Lower leg skin (tissue), 4 donors: ENCODE measurements at regions not wholly inside any gene's neighbourhood (a gene's known extent, or its start where the extent isn't known, plus 50 kb on each side); places are given as distances from the start of the nearest gene placed in this dataset.

Experiments
- DNase-seq, 2 donors: peaks; one replicate each; pipeline ENCODE4 v3.0.0-alpha.2; 2019; ENCODE audit warnings: low spot score in 2 of 2
- H3K4me3 ChIP-seq: fragments of 200-600 bp; sonication (generic); 2 replicates; pipeline ENCODE4 v1.5.1; 2017; ENCODE audit warnings: mild to moderate bottlenecking, low read depth; ENCODE audit not compliant: poor library complexity, severe bottlenecking
- POLR2A ChIP-seq, 2 donors: fragments of 450-650 bp; IDR thresholded peaks; one replicate each; pipeline ENCODE4 v1.6.1; 2016 to 2017; ENCODE audit warnings: antibody characterized with exemption in 2 of 2, mild to moderate bottlenecking in 1 of 2, moderate library complexity in 1 of 2
- WGBS, 2 donors: methylation state at CpG; one replicate each; pipeline ENCODE4 v1.1.5; 2018; 5-methylcytosine and 5-hydroxymethylcytosine counted together
- intact Hi-C: fragments of 100-400 bp; cut with DNase I; formaldehyde crosslinking; loops from one replicate; pipeline ENCODE4 v1.15.0; 2023; ENCODE audit warnings: low total_unique reads
- TF ChIP-seq, protein P1 (sequence below), 3 donors: fragments of 450-650 bp; IDR thresholded peaks; one replicate each; pipeline ENCODE4 v1.5.1; 2016; ENCODE audit warnings: antibody characterized with exemption in 3 of 3, mild to moderate bottlenecking in 3 of 3, moderate library complexity in 2 of 3

DNA sequence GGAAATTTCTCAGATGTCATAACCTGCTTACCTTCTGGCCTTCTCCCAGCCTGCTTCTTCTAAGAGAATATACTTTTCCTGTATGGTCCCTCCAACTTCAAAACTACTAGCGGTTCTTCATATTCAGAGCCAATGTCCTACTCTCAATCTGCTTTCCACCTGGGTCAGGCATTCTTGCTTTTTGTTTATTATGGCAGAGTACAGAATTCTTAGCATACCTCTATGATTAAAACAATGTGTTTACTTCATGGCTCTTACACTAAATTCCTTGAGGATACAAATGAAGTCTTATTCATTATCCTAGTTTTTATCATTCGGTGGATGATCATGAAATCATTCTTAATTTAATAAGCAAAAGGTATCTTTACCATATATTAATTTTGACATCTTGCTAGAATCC, 484.2 kb upstream of the SLITRK1 start:
- TF ChIP-seq, protein P1, sequence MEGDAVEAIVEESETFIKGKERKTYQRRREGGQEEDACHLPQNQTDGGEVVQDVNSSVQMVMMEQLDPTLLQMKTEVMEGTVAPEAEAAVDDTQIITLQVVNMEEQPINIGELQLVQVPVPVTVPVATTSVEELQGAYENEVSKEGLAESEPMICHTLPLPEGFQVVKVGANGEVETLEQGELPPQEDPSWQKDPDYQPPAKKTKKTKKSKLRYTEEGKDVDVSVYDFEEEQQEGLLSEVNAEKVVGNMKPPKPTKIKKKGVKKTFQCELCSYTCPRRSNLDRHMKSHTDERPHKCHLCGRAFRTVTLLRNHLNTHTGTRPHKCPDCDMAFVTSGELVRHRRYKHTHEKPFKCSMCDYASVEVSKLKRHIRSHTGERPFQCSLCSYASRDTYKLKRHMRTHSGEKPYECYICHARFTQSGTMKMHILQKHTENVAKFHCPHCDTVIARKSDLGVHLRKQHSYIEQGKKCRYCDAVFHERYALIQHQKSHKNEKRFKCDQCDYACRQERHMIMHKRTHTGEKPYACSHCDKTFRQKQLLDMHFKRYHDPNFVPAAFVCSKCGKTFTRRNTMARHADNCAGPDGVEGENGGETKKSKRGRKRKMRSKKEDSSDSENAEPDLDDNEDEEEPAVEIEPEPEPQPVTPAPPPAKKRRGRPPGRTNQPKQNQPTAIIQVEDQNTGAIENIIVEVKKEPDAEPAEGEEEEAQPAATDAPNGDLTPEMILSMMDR (IDR thresholded peaks at IDR 0.05) = no peak
- no peak for TF ChIP-seq POLR2A (IDR thresholded peaks at IDR 0.05)
- DNase-seq = no peak
- H3K4me3 ChIP-seq = no peak overlapping the region
- WGBS, 2 donors = 53 to 64% methylated on average over 2 of the region's 2 CpGs
- intact Hi-C loops = no loop called here

GRCh38 chr13:84362777-84363176, 480.5 kb upstream of the SLITRK1 start:
- WGBS, 2 donors = 47 to 55% methylated on average over 3 of the region's 3 CpGs
- TF ChIP-seq, protein P1 (IDR thresholded peaks at IDR 0.05) = no peak
- DNase-seq = no peak
- no peak overlapping the region for H3K4me3 ChIP-seq
- intact Hi-C loops = no loop called here

DNA sequence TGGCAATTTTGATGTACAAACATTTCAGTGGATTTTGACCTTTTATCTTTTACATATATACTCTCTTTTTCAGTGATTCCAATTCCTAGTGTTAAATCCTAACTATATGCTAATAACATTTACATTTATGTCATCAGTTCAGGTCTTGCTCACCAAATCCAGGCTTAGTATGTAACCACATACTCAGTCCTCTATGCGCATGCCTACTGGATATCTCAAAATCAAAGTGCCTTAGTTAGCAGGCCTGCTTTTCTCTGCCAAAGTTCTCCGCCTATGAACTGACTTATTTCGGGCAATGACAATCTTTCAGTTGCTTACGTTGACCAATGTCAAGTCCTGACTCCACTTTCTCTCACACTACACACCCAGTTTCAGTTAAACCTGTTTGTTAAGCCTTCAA, 478.5 kb upstream of the SLITRK1 start:
- intact Hi-C loops = no loop called here
- DNase-seq = no peak
- WGBS, 2 donors = 89 to 93% methylated on average over 4 of the region's 4 CpGs
- TF ChIP-seq, protein P1 (IDR thresholded peaks at IDR 0.05) = no peak
- TF ChIP-seq POLR2A (IDR thresholded peaks at IDR 0.05) = no peak
- H3K4me3 ChIP-seq = no peak overlapping the region

- no peak for DNase-seq
- intact Hi-C loops = no loop called here
- 88 to 89% methylated on average over 4 of the region's 4 CpGs for WGBS, 2 donors
- H3K4me3 ChIP-seq = no peak overlapping the region
- TF ChIP-seq POLR2A (IDR thresholded peaks at IDR 0.05) = no peak
- TF ChIP-seq, protein P1 (IDR thresholded peaks at IDR 0.05) = no peak
Observed at GRCh38 chr13:84358601-84359000, 476.3 kb upstream of the SLITRK1 start.

GRCh38 chr13:84352946-84353345, 470.7 kb upstream of the SLITRK1 start:
- no peak for DNase-seq
- no peak for TF ChIP-seq POLR2A (IDR thresholded peaks at IDR 0.05)
- TF ChIP-seq, protein P1 (IDR thresholded peaks at IDR 0.05) = no peak
- no peak overlapping the region for H3K4me3 ChIP-seq
- intact Hi-C loops = no loop called here

GRCh38 chr13:84339456-84339855, 457.2 kb upstream of the SLITRK1 start:
- intact Hi-C loops = no loop called here
- TF ChIP-seq, protein P1 (IDR thresholded peaks at IDR 0.05) = no peak
- TF ChIP-seq POLR2A (IDR thresholded peaks at IDR 0.05) = no peak
- H3K4me3 ChIP-seq = no peak overlapping the region
- DNase-seq = no peak
